H9 (cell line): ENCODE measurements at regions not wholly inside any gene's neighbourhood (a gene's known extent, or its start where the extent isn't known, plus 50 kb on each side); places are given as distances from the start of the nearest gene placed in this dataset.

Experiments used
- DNase-seq: peaks from one replicate; pipeline ENCODE4 v3.0.0-alpha.2; 2017
- H2AFZ ChIP-seq: one replicate; pipeline ENCODE4 v1.6.1; 2013; ENCODE audit warnings: mild to moderate bottlenecking, low read length, control low read depth, moderate library complexity
- H2AK5ac ChIP-seq: 2 replicates; pipeline ENCODE4 v1.6.1; 2013; ENCODE audit warnings: low read length, control low read depth, mixed read lengths; ENCODE audit not compliant: insufficient read length
- H2BK120ac ChIP-seq: one replicate; pipeline ENCODE4 v1.6.1; 2013; ENCODE audit warnings: low read depth, mild to moderate bottlenecking, low read length, control low read depth, inconsistent platforms; ENCODE audit not compliant: poor library complexity, severe bottlenecking
- H2BK12ac ChIP-seq: 2 replicates; pipeline ENCODE4 v1.6.1; 2013; ENCODE audit warnings: low read length, control low read depth, mixed read lengths, low read depth; ENCODE audit not compliant: insufficient read length
- H2BK15ac ChIP-seq: 2 replicates; pipeline ENCODE4 v1.6.1; 2013; ENCODE audit warnings: low read depth, low read length, control low read depth
- H2BK20ac ChIP-seq: one replicate; pipeline ENCODE4 v1.6.1; 2013; ENCODE audit warnings: low read depth, mild to moderate bottlenecking, low read length, control low read depth, inconsistent platforms; ENCODE audit not compliant: poor library complexity, severe bottlenecking
- H2BK5ac ChIP-seq: 2 replicates; pipeline ENCODE4 v1.6.1; 2013; ENCODE audit warnings: low read length, control low read depth, mixed read lengths; ENCODE audit not compliant: insufficient read length
- H3K14ac ChIP-seq: 2 replicates; pipeline ENCODE4 v1.6.1; 2013; ENCODE audit warnings: low read length, control low read depth; ENCODE audit not compliant: insufficient read depth
- H3K18ac ChIP-seq: 2 replicates; pipeline ENCODE4 v1.6.1; 2013; ENCODE audit warnings: low read depth, mild to moderate bottlenecking, mixed read lengths, low read length, control low read depth; ENCODE audit not compliant: insufficient read length
- H3K23ac ChIP-seq: 2 replicates; pipeline ENCODE4 v1.6.1; 2013; ENCODE audit warnings: low read length, control low read depth, mixed read lengths, low read depth; ENCODE audit not compliant: insufficient read length
- H3K23me2 ChIP-seq: 2 replicates; pipeline ENCODE4 v1.6.1; 2013; ENCODE audit warnings: low read depth, mild to moderate bottlenecking, mixed read lengths, low read length, control low read depth; ENCODE audit not compliant: insufficient read length, poor library complexity, severe bottlenecking
- H3K27ac ChIP-seq: 2 replicates; pipeline ENCODE4 v1.5.1; 2013; ENCODE audit warnings: low read length, control low read depth, mixed read lengths, low read depth; ENCODE audit not compliant: insufficient read length
- H3K27me3 ChIP-seq: 2 replicates; pipeline ENCODE4 v1.6.1; 2013; ENCODE audit warnings: low read length, control low read depth, inconsistent platforms; ENCODE audit not compliant: insufficient read depth
- H3K4ac ChIP-seq: 2 replicates; pipeline ENCODE4 v1.6.1; 2013; ENCODE audit warnings: low read depth, mild to moderate bottlenecking, control low read depth, inconsistent platforms, low read length, moderate library complexity
- H3K4me1 ChIP-seq: 2 replicates; pipeline ENCODE4 v1.6.1; 2013; ENCODE audit warnings: low read length, control low read depth, inconsistent platforms; ENCODE audit not compliant: insufficient read depth
- H3K4me2 ChIP-seq: 2 replicates; pipeline ENCODE4 v1.6.1; 2013; ENCODE audit warnings: low read length, control low read depth, mixed read lengths; ENCODE audit not compliant: insufficient read length, insufficient read depth
- H3K56ac ChIP-seq: 2 replicates; pipeline ENCODE4 v1.6.1; 2013; ENCODE audit warnings: low read depth, mild to moderate bottlenecking, mixed read lengths, low read length, control low read depth; ENCODE audit not compliant: insufficient read length
- H3K79me1 ChIP-seq: 2 replicates; pipeline ENCODE4 v1.6.1; 2013; ENCODE audit warnings: low read depth, mild to moderate bottlenecking, moderate library complexity, low read length, control low read depth, inconsistent platforms; ENCODE audit not compliant: insufficient read depth, poor library complexity, severe bottlenecking
- H3K79me2 ChIP-seq: 2 replicates; pipeline ENCODE4 v1.6.1; 2013; ENCODE audit warnings: low read length, control low read depth, inconsistent platforms; ENCODE audit not compliant: insufficient read depth
- H3K9ac ChIP-seq: 2 replicates; pipeline ENCODE4 v1.6.1; 2013; ENCODE audit warnings: low read length, control low read depth, mixed read lengths; ENCODE audit not compliant: insufficient read length; ENCODE audit errors: extremely low read depth
- H3K9me3 ChIP-seq: one replicate; pipeline ENCODE4 v1.6.1; 2013; ENCODE audit warnings: low read depth, low read length, inconsistent platforms; ENCODE audit not compliant: control insufficient read depth
- H3T11ph ChIP-seq: one replicate; pipeline ENCODE4 v1.6.1; 2013; ENCODE audit warnings: mild to moderate bottlenecking, low read length, control low read depth, inconsistent platforms
- H4K20me1 ChIP-seq: one replicate; pipeline ENCODE4 v1.6.1; 2013; ENCODE audit not compliant: control insufficient read depth, insufficient read length, insufficient read depth
- H4K5ac ChIP-seq: 2 replicates; pipeline ENCODE4 v1.6.1; 2013; ENCODE audit warnings: low read depth, mild to moderate bottlenecking, mixed read lengths, low read length, control low read depth; ENCODE audit not compliant: insufficient read length
- H4K8ac ChIP-seq: replicated peaks from 2 replicates; pipeline ENCODE4 v1.6.1; 2013; ENCODE audit warnings: low read length, control low read depth, mixed read lengths, low read depth; ENCODE audit not compliant: insufficient read length
- H4K91ac ChIP-seq: 2 replicates; pipeline ENCODE4 v1.6.1; 2013; ENCODE audit warnings: low read depth, mild to moderate bottlenecking, moderate library complexity, mixed read lengths, low read length, control low read depth; ENCODE audit not compliant: insufficient read length
- H3K27ac Mint-ChIP-seq, 3 experiments: 2 replicates in 2 of 3; 3 replicates in 1 of 3; pipeline ENCODE4 v1.8.0; 2020 to 2021; ENCODE audit warnings: mixed read lengths in 3 of 3, mild to moderate bottlenecking in 1 of 3, moderate library complexity in 1 of 3
- H3K27me3 Mint-ChIP-seq: 2 replicates; pipeline ENCODE4 v1.8.0; 2021; ENCODE audit warnings: low read depth, mild to moderate bottlenecking, moderate library complexity, mixed read lengths
- H3K36me3 Mint-ChIP-seq, 3 experiments: 2 replicates in 2 of 3; 3 replicates in 1 of 3; pipeline ENCODE4 v1.8.0; 2020 to 2021; ENCODE audit warnings: low read depth in 3 of 3, mixed read lengths in 3 of 3; ENCODE audit not compliant: insufficient read depth in 1 of 3
- H3K4me1 Mint-ChIP-seq, 2 experiments: 2 replicates each; pipeline ENCODE4 v1.8.0; 2020; ENCODE audit warnings: mixed read lengths in 2 of 2
- H3K4me3 Mint-ChIP-seq, 2 experiments: 2 replicates in 1 of 2; 3 replicates in 1 of 2; pipeline ENCODE4 v1.8.0; 2020 to 2021; ENCODE audit warnings: mild to moderate bottlenecking in 2 of 2, mixed read lengths in 2 of 2, moderate library complexity in 1 of 2
- H3K9me3 Mint-ChIP-seq, 2 experiments: 2 replicates in 1 of 2; 3 replicates in 1 of 2; pipeline ENCODE4 v1.8.0; 2020; ENCODE audit warnings: mild to moderate bottlenecking in 2 of 2, mixed read lengths in 2 of 2, moderate library complexity in 1 of 2
- TF ChIP-seq, protein P1 (sequence below): fragments of 200-600 bp; sonication (generic); conservative IDR thresholded peaks from 3 replicates; pipeline ENCODE4 v1.8.0; 2021; ENCODE audit warnings: antibody characterized with exemption, mild to moderate bottlenecking

DNA sequence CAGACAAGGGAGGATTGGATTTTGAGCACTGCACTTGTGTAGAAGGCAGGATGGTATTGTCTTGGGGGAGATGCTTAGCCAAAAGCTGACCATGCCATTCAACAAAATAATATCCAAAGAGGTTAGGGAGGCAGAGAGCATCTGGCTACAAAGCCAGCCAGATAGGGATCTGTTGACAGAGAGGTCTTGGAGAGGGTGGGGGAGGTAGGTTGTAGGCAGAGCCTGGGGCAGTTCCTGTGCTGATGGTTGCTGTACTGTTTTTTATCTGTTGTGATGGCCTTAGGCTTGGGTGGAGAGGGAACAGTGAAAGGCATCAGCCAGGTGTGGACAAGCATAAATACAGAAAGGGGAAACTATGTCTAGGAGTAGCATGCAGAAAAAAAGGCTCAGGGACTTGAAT, 100.9 kb downstream of the AQP4 start:
- Histone ChIP-seq H2BK15ac (no peak overlapping the region), H3K9me3 (no peaks in the 10 kb centered on the region), H2AFZ (no peak overlapping the region), H3K23ac (no peak overlapping the region), H4K91ac (no peak overlapping the region), H3K79me1 (no peaks in the 10 kb centered on the region), H3K79me2 (no peaks in the 10 kb centered on the region), H2BK120ac (no peak overlapping the region), H3K4ac (no peak overlapping the region), H2BK5ac (no peak overlapping the region), H2BK20ac (no peak overlapping the region), H3K18ac (no peak overlapping the region), H3K23me2 (no peaks in the 10 kb centered on the region), H3T11ph (no peak overlapping the region), H3K27ac (no peak overlapping the region), H4K20me1 (no peaks in the 10 kb centered on the region), H3K4me1 (no peaks in the 10 kb centered on the region), H4K8ac (no peak overlapping the region), H2AK5ac (no peak overlapping the region), H2BK12ac (no peak overlapping the region), H3K56ac (no peak overlapping the region), H4K5ac (no peak overlapping the region), H3K27me3 (no peaks in the 10 kb centered on the region; the same call in 1 of the 2 replicates), H3K4me2 (no peak overlapping the region), H3K14ac (no peak overlapping the region), H3K9ac (no peak overlapping the region)
- no peak for DNase-seq
- Mint-ChIP-seq H3K27me3 (peaks cover 4% of the 10 kb centered on the region; the same call in 1 of the 2 replicates), H3K4me1 (peaks cover 3% of the 10 kb centered on the region in 2 experiments; a peak in 1 of 4 replicates), H3K27ac (no peak overlapping the region), H3K4me3 (no peak overlapping the region), H3K9me3 (no peaks in the 10 kb centered on the region), H3K36me3 (no peaks in the 10 kb centered on the region; a peak in 1 of 7 replicates)
- TF ChIP-seq, protein P1, sequence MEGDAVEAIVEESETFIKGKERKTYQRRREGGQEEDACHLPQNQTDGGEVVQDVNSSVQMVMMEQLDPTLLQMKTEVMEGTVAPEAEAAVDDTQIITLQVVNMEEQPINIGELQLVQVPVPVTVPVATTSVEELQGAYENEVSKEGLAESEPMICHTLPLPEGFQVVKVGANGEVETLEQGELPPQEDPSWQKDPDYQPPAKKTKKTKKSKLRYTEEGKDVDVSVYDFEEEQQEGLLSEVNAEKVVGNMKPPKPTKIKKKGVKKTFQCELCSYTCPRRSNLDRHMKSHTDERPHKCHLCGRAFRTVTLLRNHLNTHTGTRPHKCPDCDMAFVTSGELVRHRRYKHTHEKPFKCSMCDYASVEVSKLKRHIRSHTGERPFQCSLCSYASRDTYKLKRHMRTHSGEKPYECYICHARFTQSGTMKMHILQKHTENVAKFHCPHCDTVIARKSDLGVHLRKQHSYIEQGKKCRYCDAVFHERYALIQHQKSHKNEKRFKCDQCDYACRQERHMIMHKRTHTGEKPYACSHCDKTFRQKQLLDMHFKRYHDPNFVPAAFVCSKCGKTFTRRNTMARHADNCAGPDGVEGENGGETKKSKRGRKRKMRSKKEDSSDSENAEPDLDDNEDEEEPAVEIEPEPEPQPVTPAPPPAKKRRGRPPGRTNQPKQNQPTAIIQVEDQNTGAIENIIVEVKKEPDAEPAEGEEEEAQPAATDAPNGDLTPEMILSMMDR, result no peak
